ENCODE measurements at regions not wholly inside any gene's neighbourhood (a gene's known extent, or its start where the extent isn't known, plus 50 kb on each side); places are given as distances from the start of the nearest gene placed in this dataset.

DNA sequence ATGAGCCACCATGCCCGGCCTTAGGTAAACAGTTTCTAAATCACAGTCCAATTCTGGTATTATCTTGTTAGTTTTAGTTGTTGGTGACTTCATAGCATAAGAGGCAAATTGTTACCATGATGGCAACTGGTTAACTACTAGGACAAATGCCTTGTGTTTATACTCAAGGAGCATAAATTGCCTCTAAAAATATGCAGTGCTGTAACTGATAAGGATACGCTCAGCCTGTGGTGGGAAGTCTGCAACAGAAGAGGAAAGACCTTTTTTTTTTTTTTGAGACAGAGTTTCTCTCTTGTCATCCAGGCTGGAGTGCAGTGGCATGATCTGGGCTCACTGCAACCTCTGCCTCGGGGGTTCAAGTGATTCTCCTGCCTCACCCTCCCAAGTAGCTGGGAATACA, 311.9 kb upstream of the ARGLU1 start:
- Histone ChIP-seq H3K4me3 (no peak overlapping the region), H3K27ac (replicated peaks) (no peak overlapping the region), H3K27me3 (ENCODE audit: low read depth) (no peaks in the 10 kb centered on the region), H3K9me3 (replicated peaks) (peaks cover 13% of the 10 kb centered on the region), H3K4me1 (peaks cover 15% of the 10 kb centered on the region), H3K36me3 (no peaks in the 10 kb centered on the region)
- DNase-seq: no peak
- intact Hi-C loops (cut with micrococcal nuclease): no loop called here
- TF ChIP-seq CTCF (IDR thresholded peaks at IDR 0.05; ENCODE audit: borderline replicate concordance): no peak

DNA sequence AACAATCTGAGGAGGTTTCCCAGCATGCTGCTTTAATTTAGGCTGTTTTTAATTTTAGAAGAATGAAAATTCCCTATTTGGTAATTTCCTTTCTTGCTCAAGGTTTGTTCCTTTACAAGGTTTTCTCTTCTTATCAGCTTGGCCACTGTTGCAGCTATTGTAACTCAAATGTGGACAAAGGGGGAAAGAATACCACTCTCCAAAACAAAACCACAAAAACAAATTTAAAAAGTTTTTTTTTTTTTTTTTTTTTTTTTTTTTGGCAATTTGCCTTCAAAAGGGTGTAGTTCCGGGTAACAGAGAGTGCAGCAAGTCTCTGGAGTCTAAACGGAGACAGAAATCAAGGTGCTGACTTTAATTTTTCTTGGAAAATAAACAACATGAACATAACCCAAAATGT, 306.4 kb upstream of the ARGLU1 start:
- no peak for TF ChIP-seq CTCF (IDR thresholded peaks at IDR 0.05; ENCODE audit: borderline replicate concordance)
- Histone ChIP-seq H3K4me3 (no peak overlapping the region), H3K4me1 (peaks cover 19% of the 10 kb centered on the region), H3K27ac (replicated peaks) (peak overlapping the region; percentile 77), H3K27me3 (ENCODE audit: low read depth) (no peaks in the 10 kb centered on the region), H3K36me3 (no peaks in the 10 kb centered on the region), H3K9me3 (replicated peaks) (peaks cover 13% of the 10 kb centered on the region)
- no peak for DNase-seq
- intact Hi-C loops (cut with micrococcal nuclease): no loop called here

DNA sequence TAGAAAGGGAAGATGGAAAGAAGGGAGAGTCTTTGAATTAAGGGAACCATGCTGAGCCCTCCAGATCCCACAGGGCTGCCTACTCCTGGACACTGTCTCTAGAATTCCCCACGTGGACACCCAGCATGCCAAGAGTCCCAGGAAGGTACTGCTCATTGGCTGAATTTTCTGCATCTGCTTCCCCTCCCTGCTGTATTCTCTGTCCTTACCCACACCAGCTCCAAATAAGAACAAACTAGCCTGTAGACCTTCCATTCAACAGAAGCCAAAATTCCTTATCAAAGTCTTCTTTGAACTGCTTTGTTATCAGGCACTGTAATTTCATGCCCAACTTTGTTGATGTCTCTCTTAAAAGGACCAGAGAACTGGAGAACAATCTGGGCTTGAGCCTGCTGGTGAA, 305.9 kb upstream of the ARGLU1 start:
- intact Hi-C loops (cut with micrococcal nuclease): no loop called here
- H3K9me3 ChIP-seq (replicated peaks): peaks cover 13% of the 10 kb centered on the region
- no peak overlapping the region for H3K4me3 ChIP-seq
- no peaks in the 10 kb centered on the region for H3K27me3 ChIP-seq (ENCODE audit: low read depth)
- H3K27ac ChIP-seq (replicated peaks): peak overlapping the region; percentile 77
- no peak for TF ChIP-seq CTCF (IDR thresholded peaks at IDR 0.05; ENCODE audit: borderline replicate concordance)
- H3K4me1 ChIP-seq: peaks cover 19% of the 10 kb centered on the region
- H3K36me3 ChIP-seq: no peaks in the 10 kb centered on the region
- DNase-seq: no peak

DNA sequence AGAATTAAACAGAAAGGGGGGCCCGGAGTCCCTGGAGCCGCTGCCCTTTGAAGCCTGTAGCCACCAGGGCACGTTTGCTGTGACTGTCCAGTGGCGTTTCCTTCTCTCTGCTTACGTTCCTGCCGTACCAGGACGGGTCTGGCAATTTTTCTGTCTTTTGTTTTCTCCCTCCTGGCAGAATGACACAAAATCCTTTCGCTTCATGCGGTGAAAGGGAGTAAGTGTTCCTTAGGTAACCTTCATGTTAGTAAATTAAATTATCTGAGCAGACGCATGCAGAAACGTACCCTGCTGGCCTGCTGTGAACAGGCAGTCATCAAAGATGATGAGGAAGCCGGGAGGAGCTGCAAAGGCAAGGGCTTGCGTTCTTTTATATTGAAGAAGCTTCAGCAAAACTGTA, 299.3 kb upstream of the ARGLU1 start:
- Histone ChIP-seq H3K9me3 (replicated peaks) (no peaks in the 10 kb centered on the region), H3K27me3 (ENCODE audit: low read depth) (no peaks in the 10 kb centered on the region), H3K4me1 (peaks cover 7% of the 10 kb centered on the region), H3K4me3 (peak overlapping the region; percentile 43), H3K36me3 (no peaks in the 10 kb centered on the region), H3K27ac (replicated peaks) (peak overlapping the region; percentile 46)
- intact Hi-C loops (cut with micrococcal nuclease): no loop called here
- TF ChIP-seq CTCF (IDR thresholded peaks at IDR 0.05; ENCODE audit: borderline replicate concordance): peak; percentile 38
- DNase-seq: no peak

DNA sequence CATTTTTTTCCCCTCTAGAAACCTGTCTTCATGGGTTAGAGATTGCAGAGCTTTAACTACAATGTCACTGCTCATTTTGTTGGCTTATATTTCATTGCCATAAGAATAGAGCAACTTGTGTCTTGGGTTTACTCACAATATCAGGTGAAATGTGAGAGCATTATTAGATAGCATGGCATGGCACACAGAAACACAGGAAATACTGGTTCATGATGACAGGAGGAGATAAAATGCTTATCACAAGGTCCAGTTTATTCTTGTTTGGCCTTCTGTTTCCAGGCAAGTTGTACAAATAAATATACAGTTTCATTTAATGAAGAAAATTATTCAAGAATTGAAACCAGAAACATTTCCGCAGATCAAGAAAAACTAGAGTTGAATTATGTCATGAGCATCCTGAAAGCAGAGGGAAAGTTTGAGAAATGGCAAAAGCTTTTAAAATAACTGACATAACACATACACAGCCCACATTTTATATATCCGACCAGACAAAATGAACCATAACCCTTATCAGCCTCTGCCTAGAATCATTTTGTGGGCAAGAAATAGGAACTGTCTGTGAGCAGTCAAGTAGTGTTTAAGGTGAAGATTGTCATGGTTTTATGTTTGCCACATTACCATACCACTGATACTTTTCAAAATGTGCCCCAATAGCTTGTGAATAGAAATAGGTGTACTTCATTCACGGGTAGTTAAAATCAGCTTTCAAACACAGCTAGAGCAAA, 297.9 kb upstream of the ARGLU1 start:
- Histone ChIP-seq H3K36me3 (no peaks in the 10 kb centered on the region), H3K27ac (replicated peaks) (no peak overlapping the region), H3K27me3 (ENCODE audit: low read depth) (no peaks in the 10 kb centered on the region), H3K4me1 (peaks cover 7% of the 10 kb centered on the region), H3K9me3 (replicated peaks) (no peaks in the 10 kb centered on the region), H3K4me3 (no peak overlapping the region)
- TF ChIP-seq CTCF (IDR thresholded peaks at IDR 0.05; ENCODE audit: borderline replicate concordance): no peak
- intact Hi-C loops (cut with micrococcal nuclease): no loop called here
- no peak for DNase-seq

All from left ventricle myocardium inferior (tissue), 1 donor.